ENCODE measurements at regions not wholly inside any gene's neighbourhood (a gene's known extent, or its start where the extent isn't known, plus 50 kb on each side); places are given as distances from the start of the nearest gene placed in this dataset.

GRCh38 chr12:124096869-124097434 is 123.9 kb downstream of the ZNF664 start:
- DNase-seq, result no peak

GRCh38 chr12:124097701-124098100 is 124.7 kb downstream of the ZNF664 start:
- no peak for DNase-seq

- DNase-seq, result no peak
These were observed 125.2 kb downstream of the ZNF664 start for GRCh38 chr12:124098101-124098757.

GRCh38 chr12:124098887-124099286 is 125.9 kb downstream of the ZNF664 start:
- no peak for DNase-seq

- DNase-seq, result no peak
These were observed 126.6 kb downstream of the ZNF664 start for GRCh38 chr12:124099661-124100060.

- no peak for DNase-seq
These were observed 127.7 kb downstream of the ZNF664 start for GRCh38 chr12:124100572-124101178.

GRCh38 chr12:124105546-124105945 is 132.5 kb downstream of the ZNF664 start:
- DNase-seq, result no peak

GRCh38 chr12:124107351-124107750 is 134.3 kb downstream of the ZNF664 start:
- no peak for DNase-seq

- DNase-seq, result peak; percentile 28
These were observed 136.7 kb downstream of the ZNF664 start for GRCh38 chr12:124109760-124110159.

GRCh38 chr12:124110372-124110883 is 137.4 kb downstream of the ZNF664 start:
- DNase-seq, result no peak

- no peak for DNase-seq
These were observed 138.0 kb downstream of the ZNF664 start for GRCh38 chr12:124111006-124111405.

GRCh38 chr12:124114316-124114715 is 141.3 kb downstream of the ZNF664 start:
- DNase-seq, result no peak

- DNase-seq, result no peak
These were observed 142.5 kb downstream of the ZNF664 start for GRCh38 chr12:124115496-124115895.

GRCh38 chr12:124115976-124116690 is 143.1 kb downstream of the ZNF664 start:
- no peak for DNase-seq

GRCh38 chr12:124120739-124121138 is 147.7 kb downstream of the ZNF664 start:
- DNase-seq, result no peak

- DNase-seq, result no peak
These were observed 149.7 kb downstream of the ZNF664 start for GRCh38 chr12:124122722-124123121.

- no peak for DNase-seq
These were observed 150.4 kb downstream of the ZNF664 start for GRCh38 chr12:124123296-124124000.

- DNase-seq, result no peak
These were observed 152.3 kb downstream of the ZNF664 start for GRCh38 chr12:124125203-124125871.

- no peak for DNase-seq
These were observed 154.1 kb downstream of the ZNF664 start for GRCh38 chr12:124126950-124127655.

- no peak for DNase-seq
These were observed 156.1 kb downstream of the ZNF664 start for GRCh38 chr12:124129132-124129531.

GRCh38 chr12:124130691-124131591 is 157.9 kb downstream of the ZNF664 start:
- DNase-seq, result no peak
